Omental fat pad (tissue), 3 donors: ENCODE measurements at regions not wholly inside any gene's neighbourhood (a gene's known extent, or its start where the extent isn't known, plus 50 kb on each side); places are given as distances from the start of the nearest gene placed in this dataset.
"Not testable (repeated sequence)": the region's sequence is repeated elsewhere in the genome, so short reads cannot be mapped to it uniquely, and the experiment has no call there.

Source experiments
- ATAC-seq: fragments of 150-250 bp; one replicate; pipeline ENCODE4 v1.9.1; 2016; ENCODE audit warnings: mild to moderate bottlenecking, moderate library complexity; ENCODE audit not compliant: low FRiP score
- DNase-seq: peaks from one replicate; pipeline ENCODE4 v3.0.0-alpha.2; 2019; ENCODE audit warnings: low spot score
- CTCF ChIP-seq, 3 donors: fragments of 450-650 bp; IDR thresholded peaks; one replicate each; pipeline ENCODE4 v1.5.1; 2016 to 2017; ENCODE audit warnings: antibody characterized with exemption in 3 of 3, mild to moderate bottlenecking in 3 of 3, moderate library complexity in 2 of 3

- DNase-seq, result no peak
- ATAC-seq, result no peak
- TF ChIP-seq CTCF (IDR thresholded peaks at IDR 0.05), result no peak
Measured at GRCh38 chr10:109250152-109250551, 673.2 kb downstream of the XPNPEP1 start.

DNA sequence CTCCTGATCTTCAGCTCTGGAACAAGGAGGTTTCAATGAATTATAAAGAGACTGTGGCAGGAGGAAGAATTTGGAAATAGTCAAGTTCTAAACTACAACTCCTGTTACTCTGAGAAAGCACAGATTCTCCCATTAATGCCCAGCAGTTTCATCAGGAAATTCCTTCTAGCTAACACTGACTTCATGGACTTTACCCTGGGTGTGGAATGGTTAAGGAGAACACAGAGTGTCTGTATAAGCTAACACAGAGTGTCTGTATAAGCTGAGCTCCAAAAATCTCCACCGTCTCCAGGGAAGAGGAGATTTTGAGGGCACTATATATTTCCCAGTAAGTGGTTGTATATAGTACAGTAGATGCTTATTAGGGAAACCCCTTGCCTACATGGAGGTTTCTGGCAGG is 675.5 kb downstream of the XPNPEP1 start:
- no peak for TF ChIP-seq CTCF (IDR thresholded peaks at IDR 0.05)
- DNase-seq (no peak), ATAC-seq (no peak)

DNA sequence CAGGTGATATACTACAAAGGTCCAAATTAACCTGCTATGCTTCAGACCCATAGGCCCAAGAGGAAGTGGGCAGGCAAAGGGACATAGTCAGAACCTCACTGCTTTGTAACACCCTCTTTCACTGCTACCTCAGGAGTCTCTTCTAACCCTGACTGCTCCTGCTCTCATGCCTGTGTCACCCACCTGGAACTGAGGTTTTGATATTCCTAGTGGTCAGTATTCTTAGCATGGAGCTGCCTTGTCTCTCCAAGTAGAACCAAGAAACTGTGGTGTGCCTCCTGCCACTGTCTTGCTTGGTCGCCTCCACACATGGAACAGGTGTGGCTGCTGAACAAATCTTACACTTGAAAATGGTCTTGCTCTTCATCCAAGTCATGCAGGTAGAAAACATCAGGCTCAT is 677.5 kb downstream of the XPNPEP1 start:
- no peak for DNase-seq
- no peak for TF ChIP-seq CTCF (IDR thresholded peaks at IDR 0.05)
- no peak for ATAC-seq

DNA sequence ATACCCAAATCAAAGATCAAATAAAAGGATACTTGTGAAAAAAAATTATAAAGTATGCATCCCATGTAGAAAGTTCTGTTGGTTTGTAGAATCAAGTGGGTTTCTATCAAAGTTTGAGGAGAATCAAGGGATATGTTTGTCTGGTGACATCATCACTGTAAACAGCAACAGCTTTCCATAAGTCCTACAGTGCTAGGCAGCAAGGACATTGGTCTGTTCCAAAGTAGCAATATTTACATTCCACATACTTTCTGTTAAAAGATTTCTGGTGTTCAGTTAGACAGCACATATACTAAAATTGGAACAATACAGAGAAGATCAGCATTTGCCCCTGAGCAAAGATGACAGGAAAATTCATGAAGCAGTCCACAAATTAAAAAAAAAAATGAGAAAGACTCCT is 683.9 kb downstream of the XPNPEP1 start:
- TF ChIP-seq CTCF (IDR thresholded peaks at IDR 0.05), result no peak
- no peak for DNase-seq
- no peak for ATAC-seq

DNA sequence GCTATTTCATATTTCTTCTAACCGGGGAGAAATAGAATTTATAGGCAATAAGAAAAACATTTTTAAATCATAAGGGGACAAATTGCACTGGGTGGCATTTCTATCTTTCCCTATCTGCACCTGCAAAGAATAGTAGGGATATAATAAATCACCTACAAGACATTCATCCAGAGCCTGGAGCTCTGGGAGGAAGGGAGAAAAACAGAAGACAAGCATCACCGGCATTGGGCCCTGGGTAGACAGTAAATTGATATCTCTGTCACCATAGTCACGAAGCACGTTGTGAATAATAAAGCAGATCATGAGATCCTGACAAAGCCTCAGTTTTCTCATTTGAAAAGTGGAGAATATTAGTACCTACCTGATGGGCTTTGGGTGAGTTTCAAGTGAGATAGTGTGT is 685.6 kb downstream of the XPNPEP1 start:
- DNase-seq (no peak), ATAC-seq (no peak)
- no peak for TF ChIP-seq CTCF (IDR thresholded peaks at IDR 0.05)

- ATAC-seq (no peak), DNase-seq (no peak)
- no peak for TF ChIP-seq CTCF (IDR thresholded peaks at IDR 0.05)
Measured at GRCh38 chr10:109237050-109237449, 686.3 kb downstream of the XPNPEP1 start.

GRCh38 chr10:109223533-109223932 is 699.8 kb downstream of the XPNPEP1 start:
- not testable (repeated sequence) for ATAC-seq, DNase-seq
